ENCODE measurements at regions not wholly inside any gene's neighbourhood (a gene's known extent, or its start where the extent isn't known, plus 50 kb on each side); places are given as distances from the start of the nearest gene placed in this dataset.

DNA sequence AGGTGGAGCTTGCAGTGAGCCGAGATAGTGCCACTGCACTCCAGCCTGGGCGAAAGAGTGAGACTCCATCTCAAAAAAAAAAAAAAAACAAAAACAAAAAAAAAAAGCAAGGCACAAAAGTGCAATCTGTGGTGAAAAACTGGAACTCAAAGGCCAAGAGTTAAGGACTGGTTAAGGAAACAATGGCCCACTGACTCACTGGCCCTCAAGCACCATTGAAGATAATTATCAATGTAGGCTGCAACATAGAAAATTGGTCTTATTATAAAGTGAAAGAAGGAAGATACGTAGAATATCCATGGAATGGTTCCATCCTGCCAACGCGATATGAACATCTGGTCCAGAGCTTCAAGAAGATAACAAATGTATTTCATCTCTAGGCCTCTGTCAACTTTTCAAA is 444.2 kb downstream of the SOX9 start:
- Histone ChIP-seq H3K27me3 (ENCODE audit: control insufficient read depth, insufficient read depth, low read length) (no peaks in the 10 kb centered on the region), H3K36me3 (ENCODE audit: control insufficient read depth, insufficient read depth, low read length) (no peaks in the 10 kb centered on the region), H3K4me3 (ENCODE audit: low read depth, low read length) (no peak overlapping the region), H3K27ac (ENCODE audit: insufficient read depth, low read length, poor library complexity, severe bottlenecking) (no peak overlapping the region), H3K4me1 (ENCODE audit: control insufficient read depth, insufficient read depth, low read length, poor library complexity, severe bottlenecking) (no peaks in the 10 kb centered on the region), H3K9me3 (ENCODE audit: control insufficient read depth in 2 of 2, low read length in 2 of 2) (no peaks in the 10 kb centered on the region)
- Mint-ChIP-seq H3K4me3 (no peak overlapping the region), H3K36me3 (no peaks in the 10 kb centered on the region), H3K27me3 (no peaks in the 10 kb centered on the region), H3K4me1 (peaks cover 0 to 7% (median 2%) of the 10 kb centered on the region in 4 donors), H3K27ac (no peak overlapping the region), H3K9me3 (no peaks in the 10 kb centered on the region)
- no peak for DNase-seq
- ATAC-seq (ENCODE audit: low read depth in 2 of 2), result no peak

GRCh38 chr17:72565758-72566157 is 444.9 kb downstream of the SOX9 start:
- peaks cover 0 to 7% (median 2%) of the 10 kb centered on the region in 4 donors for H3K4me1 Mint-ChIP-seq
- H3K27ac Mint-ChIP-seq, result no peak overlapping the region

DNA sequence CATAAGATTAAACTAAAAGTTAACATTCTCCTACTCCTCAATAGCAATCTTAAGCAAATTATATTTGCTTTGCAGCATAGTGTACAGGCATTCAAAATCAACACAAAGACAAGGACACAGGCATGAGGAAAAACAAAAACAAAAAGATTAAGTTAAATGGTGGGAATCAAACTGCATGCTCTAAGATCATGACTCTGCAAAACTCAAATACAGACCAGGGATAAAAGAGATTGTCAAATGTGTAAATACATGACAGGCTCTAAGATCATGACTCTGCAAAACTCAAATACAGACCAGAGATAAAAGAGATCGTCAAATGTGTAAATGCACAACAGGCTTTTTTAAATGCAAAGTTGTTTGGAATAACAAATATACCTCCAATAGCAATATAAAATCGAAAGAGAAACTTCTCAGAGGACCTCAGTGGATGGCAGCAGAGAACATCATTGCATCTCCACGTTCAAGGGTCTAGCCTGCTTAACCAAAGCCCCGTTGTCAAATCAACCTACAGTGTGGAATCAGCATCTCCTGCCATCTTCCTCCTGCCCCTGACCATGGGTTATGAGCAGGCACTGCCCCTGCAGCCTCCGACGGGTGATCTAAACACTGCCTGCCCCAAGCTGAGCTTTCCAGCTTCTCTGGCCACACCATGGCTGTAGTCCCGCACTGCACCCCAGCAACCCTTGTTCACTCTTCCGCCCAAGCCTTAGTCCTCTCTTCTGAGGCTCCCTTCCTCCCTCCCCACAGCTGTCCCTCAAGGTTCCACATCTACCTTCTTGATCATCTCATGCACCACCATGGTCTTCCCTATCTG is 446.1 kb downstream of the SOX9 start:
- Mint-ChIP-seq H3K4me3 (no peak overlapping the region), H3K27ac (peak overlapping the region in 2 of 3 donors; percentile 10 to 23), H3K27me3 (peaks cover 1% of the 10 kb centered on the region), H3K4me1 (peaks cover 0 to 7% (median 2%) of the 10 kb centered on the region in 4 donors), H3K9me3 (no peaks in the 10 kb centered on the region), H3K36me3 (no peaks in the 10 kb centered on the region)
- Histone ChIP-seq H3K27me3 (ENCODE audit: control insufficient read depth, insufficient read depth, low read length) (no peaks in the 10 kb centered on the region), H3K9me3 (ENCODE audit: control insufficient read depth in 2 of 2, low read length in 2 of 2) (no peaks in the 10 kb centered on the region), H3K27ac (ENCODE audit: insufficient read depth, low read length, poor library complexity, severe bottlenecking) (no peak overlapping the region), H3K4me1 (ENCODE audit: control insufficient read depth, insufficient read depth, low read length, poor library complexity, severe bottlenecking) (no peaks in the 10 kb centered on the region), H3K36me3 (ENCODE audit: control insufficient read depth, insufficient read depth, low read length) (no peaks in the 10 kb centered on the region), H3K4me3 (ENCODE audit: low read depth, low read length) (no peak overlapping the region)
- DNase-seq (no peak), ATAC-seq (ENCODE audit: low read depth in 2 of 2) (no peak)

More at GRCh38 chr17:72565758-72566157, 444.9 kb downstream of the SOX9 start:
- Histone ChIP-seq H3K36me3 (ENCODE audit: control insufficient read depth, insufficient read depth, low read length) (no peaks in the 10 kb centered on the region), H3K27me3 (ENCODE audit: control insufficient read depth, insufficient read depth, low read length) (no peaks in the 10 kb centered on the region), H3K4me1 (ENCODE audit: control insufficient read depth, insufficient read depth, low read length, poor library complexity, severe bottlenecking) (no peaks in the 10 kb centered on the region), H3K4me3 (ENCODE audit: low read depth, low read length) (no peak overlapping the region), H3K27ac (ENCODE audit: insufficient read depth, low read length, poor library complexity, severe bottlenecking) (no peak overlapping the region), H3K9me3 (ENCODE audit: control insufficient read depth in 2 of 2, low read length in 2 of 2) (no peaks in the 10 kb centered on the region)
- DNase-seq (no peak), ATAC-seq (ENCODE audit: low read depth in 2 of 2) (no peak)
- H3K27me3 Mint-ChIP-seq, result no peaks in the 10 kb centered on the region
- no peaks in the 10 kb centered on the region for H3K36me3 Mint-ChIP-seq
- no peak overlapping the region for H3K4me3 Mint-ChIP-seq
- no peaks in the 10 kb centered on the region for H3K9me3 Mint-ChIP-seq

- Mint-ChIP-seq H3K4me1 (peaks cover 0 to 7% (median 2%) of the 10 kb centered on the region in 4 donors), H3K36me3 (no peaks in the 10 kb centered on the region), H3K9me3 (no peaks in the 10 kb centered on the region), H3K4me3 (no peak overlapping the region), H3K27me3 (peaks cover 10% of the 10 kb centered on the region), H3K27ac (no peak overlapping the region)
- Histone ChIP-seq H3K27me3 (ENCODE audit: control insufficient read depth, insufficient read depth, low read length) (no peaks in the 10 kb centered on the region), H3K36me3 (ENCODE audit: control insufficient read depth, insufficient read depth, low read length) (no peaks in the 10 kb centered on the region), H3K4me1 (ENCODE audit: control insufficient read depth, insufficient read depth, low read length, poor library complexity, severe bottlenecking) (no peaks in the 10 kb centered on the region), H3K27ac (ENCODE audit: insufficient read depth, low read length, poor library complexity, severe bottlenecking) (no peak overlapping the region), H3K4me3 (ENCODE audit: low read depth, low read length) (no peak overlapping the region), H3K9me3 (ENCODE audit: control insufficient read depth in 2 of 2, low read length in 2 of 2) (no peaks in the 10 kb centered on the region)
- DNase-seq (no peak), ATAC-seq (ENCODE audit: low read depth in 2 of 2) (no peak)
These were observed 447.0 kb downstream of the SOX9 start for GRCh38 chr17:72567774-72568173.

GRCh38 chr17:72569148-72569946 is 448.5 kb downstream of the SOX9 start:
- Mint-ChIP-seq H3K36me3 (no peaks in the 10 kb centered on the region), H3K27me3 (peaks cover 10% of the 10 kb centered on the region), H3K4me3 (no peak overlapping the region), H3K4me1 (peaks cover 0 to 7% (median 2%) of the 10 kb centered on the region in 4 donors), H3K27ac (no peak overlapping the region), H3K9me3 (no peaks in the 10 kb centered on the region)
- Histone ChIP-seq H3K27me3 (ENCODE audit: control insufficient read depth, insufficient read depth, low read length) (no peaks in the 10 kb centered on the region), H3K4me3 (ENCODE audit: low read depth, low read length) (no peak overlapping the region), H3K36me3 (ENCODE audit: control insufficient read depth, insufficient read depth, low read length) (no peaks in the 10 kb centered on the region), H3K27ac (ENCODE audit: insufficient read depth, low read length, poor library complexity, severe bottlenecking) (no peak overlapping the region), H3K9me3 (ENCODE audit: control insufficient read depth in 2 of 2, low read length in 2 of 2) (no peaks in the 10 kb centered on the region), H3K4me1 (ENCODE audit: control insufficient read depth, insufficient read depth, low read length, poor library complexity, severe bottlenecking) (no peaks in the 10 kb centered on the region)
- DNase-seq, result no peak
- no peak for ATAC-seq (ENCODE audit: low read depth in 2 of 2)

GRCh38 chr17:72571813-72572396 is 451.1 kb downstream of the SOX9 start:
- H3K4me1 Mint-ChIP-seq, result peaks cover 0 to 4% (median 0%) of the 10 kb centered on the region in 4 donors
- peaks cover 10% of the 10 kb centered on the region for H3K27me3 Mint-ChIP-seq
- H3K9me3 ChIP-seq (ENCODE audit: control insufficient read depth in 2 of 2, low read length in 2 of 2), result no peaks in the 10 kb centered on the region

DNA sequence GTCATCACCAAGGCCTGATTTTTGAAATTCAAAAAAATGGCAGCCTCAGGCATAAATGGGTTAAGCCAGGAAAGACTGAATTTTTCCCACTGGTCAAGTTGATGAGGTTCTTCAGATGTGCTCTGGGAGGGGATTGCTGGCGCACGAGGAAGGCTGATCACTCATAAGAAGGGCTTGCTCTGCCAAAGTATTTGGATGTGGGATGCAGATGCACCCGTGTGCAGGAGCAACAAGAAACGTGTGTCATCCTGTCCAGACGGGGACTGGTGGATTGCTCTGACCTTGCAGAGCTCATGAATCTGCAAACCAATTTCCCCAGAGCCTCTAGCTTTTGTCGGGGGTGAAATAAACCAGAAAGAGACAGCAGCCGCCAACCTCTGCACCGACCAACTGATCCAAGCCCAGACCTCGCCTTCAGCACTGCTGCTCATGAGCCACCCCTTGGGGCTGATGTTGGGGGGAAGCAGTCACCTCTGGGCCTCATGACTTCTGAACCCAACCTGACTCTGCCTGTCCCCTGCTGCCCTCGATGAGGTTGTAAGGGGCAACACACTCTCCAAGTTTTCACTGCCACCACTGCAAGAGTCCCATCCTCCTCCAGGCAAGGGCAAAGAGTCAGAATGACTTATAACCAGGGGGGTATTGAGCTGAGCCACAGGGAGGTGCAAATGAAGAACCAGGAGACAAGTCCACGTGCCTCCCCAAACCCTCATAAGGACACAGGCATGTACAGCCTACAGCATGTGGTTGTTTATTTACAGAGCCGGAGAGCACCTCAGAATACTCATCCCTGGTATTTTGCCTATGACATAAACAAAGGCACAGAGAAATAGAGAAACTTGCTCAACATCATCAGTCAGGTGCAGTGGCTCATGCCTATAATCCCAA is 452.0 kb downstream of the SOX9 start:
- ATAC-seq (ENCODE audit: low read depth in 2 of 2) (no peak), DNase-seq (no peak)
- no peaks in the 10 kb centered on the region for H3K36me3 Mint-ChIP-seq
- peaks cover 10% of the 10 kb centered on the region for H3K27me3 Mint-ChIP-seq
- Histone ChIP-seq H3K4me3 (ENCODE audit: low read depth, low read length) (no peak overlapping the region), H3K36me3 (ENCODE audit: control insufficient read depth, insufficient read depth, low read length) (no peaks in the 10 kb centered on the region), H3K27me3 (ENCODE audit: control insufficient read depth, insufficient read depth, low read length) (no peaks in the 10 kb centered on the region), H3K4me1 (ENCODE audit: control insufficient read depth, insufficient read depth, low read length, poor library complexity, severe bottlenecking) (no peaks in the 10 kb centered on the region), H3K27ac (ENCODE audit: insufficient read depth, low read length, poor library complexity, severe bottlenecking) (no peak overlapping the region), H3K9me3 (ENCODE audit: control insufficient read depth in 2 of 2, low read length in 2 of 2) (no peaks in the 10 kb centered on the region)
- H3K9me3 Mint-ChIP-seq, result no peaks in the 10 kb centered on the region
- H3K4me3 Mint-ChIP-seq, result no peak overlapping the region
- no peak overlapping the region for H3K27ac Mint-ChIP-seq
- no peaks in the 10 kb centered on the region for H3K4me1 Mint-ChIP-seq

More at GRCh38 chr17:72571813-72572396, 451.1 kb downstream of the SOX9 start:
- DNase-seq, result no peak
- no peak for ATAC-seq (ENCODE audit: low read depth in 2 of 2)
- Mint-ChIP-seq H3K36me3 (no peaks in the 10 kb centered on the region), H3K9me3 (no peaks in the 10 kb centered on the region), H3K27ac (no peak overlapping the region), H3K4me3 (no peak overlapping the region)
- no peaks in the 10 kb centered on the region for H3K36me3 ChIP-seq (ENCODE audit: control insufficient read depth, insufficient read depth, low read length)
- no peaks in the 10 kb centered on the region for H3K4me1 ChIP-seq (ENCODE audit: control insufficient read depth, insufficient read depth, low read length, poor library complexity, severe bottlenecking)
- no peak overlapping the region for H3K4me3 ChIP-seq (ENCODE audit: low read depth, low read length)
- no peaks in the 10 kb centered on the region for H3K27me3 ChIP-seq (ENCODE audit: control insufficient read depth, insufficient read depth, low read length)
- no peak overlapping the region for H3K27ac ChIP-seq (ENCODE audit: insufficient read depth, low read length, poor library complexity, severe bottlenecking)

All from CD4-positive, CD25-positive, alpha-beta regulatory T cell (primary cell).